CD4-positive, alpha-beta T cell treated with Interleukin-15 for 4 hours (primary cell): ENCODE measurements at regions not wholly inside any gene's neighbourhood (a gene's known extent, or its start where the extent isn't known, plus 50 kb on each side); places are given as distances from the start of the nearest gene placed in this dataset.

ENCODE experiments used
- DNase-seq: peaks from one replicate; pipeline ENCODE4 v3.0.0-alpha.2; 2020; ENCODE audit warnings: low spot score

GRCh38 chr12:111196532-111196931 is 172.4 kb downstream of the PHETA1 start:
- DNase-seq = no peak

DNA sequence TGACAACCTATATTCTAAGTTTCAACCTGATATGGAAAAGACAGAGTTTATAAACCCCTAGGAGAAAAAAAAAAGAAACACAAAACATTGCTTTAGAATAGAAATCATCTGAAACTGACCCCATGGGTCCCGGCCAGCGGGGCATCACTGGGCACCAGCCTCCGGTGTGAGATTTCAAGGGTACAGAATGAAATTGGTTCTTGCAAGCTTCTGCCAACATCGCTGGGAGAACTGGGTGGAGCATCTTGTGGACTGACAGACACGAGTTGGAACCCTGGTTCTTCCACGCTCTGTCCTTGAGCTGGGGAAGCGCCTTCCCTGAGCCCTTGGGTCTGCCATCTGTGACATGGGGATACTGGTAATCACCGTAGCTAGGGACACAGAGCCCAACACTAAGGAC is 173.6 kb downstream of the PHETA1 start:
- DNase-seq = no peak

DNA sequence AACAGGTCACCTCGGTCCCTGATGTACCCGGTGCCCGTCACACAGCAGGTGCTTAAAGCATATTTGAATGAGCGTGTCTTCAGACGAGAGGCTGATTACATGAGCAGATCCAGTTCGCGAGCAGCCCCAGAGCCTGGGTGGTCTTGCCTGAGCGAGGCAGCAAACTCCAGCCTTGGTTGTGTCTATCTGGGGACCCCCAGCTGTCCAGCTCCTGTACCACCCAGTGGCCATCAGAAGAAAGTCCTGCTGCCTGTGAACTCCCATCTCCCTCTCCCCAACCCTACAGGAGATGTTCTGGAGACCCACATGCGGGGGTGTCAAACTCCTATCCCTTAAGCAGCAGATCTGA is 174.2 kb downstream of the PHETA1 start:
- no peak for DNase-seq

- DNase-seq = no peak
Observed at GRCh38 chr12:111193977-111194702, 174.8 kb downstream of the PHETA1 start.

- DNase-seq = no peak
Observed at GRCh38 chr12:111193496-111193895, 175.4 kb downstream of the PHETA1 start.

GRCh38 chr12:111193067-111193466 is 175.8 kb downstream of the PHETA1 start:
- no peak for DNase-seq

DNA sequence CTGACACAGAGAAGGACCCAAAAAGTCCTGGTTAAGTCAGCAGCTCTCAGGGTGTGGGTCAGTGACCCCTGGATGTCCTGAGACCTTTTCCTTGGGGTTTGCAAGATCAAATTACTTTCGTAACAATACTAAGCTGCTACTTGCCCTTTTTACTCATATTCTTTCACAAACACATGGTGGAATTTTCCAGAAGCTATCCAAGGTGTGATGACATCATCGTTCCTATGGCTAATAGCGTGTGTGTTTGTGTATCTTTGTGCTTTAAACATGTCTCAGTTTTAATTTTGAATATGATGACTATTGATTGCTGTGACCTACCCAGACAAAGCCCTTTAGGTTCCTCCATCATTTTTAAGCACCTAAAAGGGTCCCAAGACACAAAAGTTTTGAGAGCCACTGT is 176.2 kb downstream of the PHETA1 start:
- no peak for DNase-seq

GRCh38 chr12:111190741-111191526 is 178.0 kb downstream of the PHETA1 start:
- no peak for DNase-seq

GRCh38 chr12:111189792-111190191 is 179.1 kb downstream of the PHETA1 start:
- DNase-seq = no peak

DNA sequence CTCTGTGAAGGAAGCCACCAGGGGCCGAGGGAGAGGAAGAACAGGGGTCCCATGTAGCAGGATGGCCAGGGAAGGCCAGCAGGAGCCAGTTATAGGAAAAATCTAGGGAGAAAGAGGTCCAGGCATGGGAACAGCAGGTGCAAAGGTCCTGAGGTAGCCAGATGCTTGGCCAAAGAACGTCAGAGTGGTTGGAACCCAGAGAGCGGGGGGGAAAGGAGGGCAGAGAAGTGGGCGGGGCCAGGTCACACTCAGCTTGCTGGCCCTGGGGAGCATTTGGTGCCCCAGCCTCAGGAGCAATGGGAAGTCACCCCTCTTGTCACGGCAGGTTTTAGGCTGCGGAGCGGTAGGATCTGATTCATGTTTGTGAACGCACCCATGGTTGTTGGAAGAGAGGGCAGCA is 180.5 kb downstream of the PHETA1 start:
- no peak for DNase-seq

GRCh38 chr12:111186347-111186746 is 182.5 kb downstream of the PHETA1 start:
- DNase-seq = no peak

DNA sequence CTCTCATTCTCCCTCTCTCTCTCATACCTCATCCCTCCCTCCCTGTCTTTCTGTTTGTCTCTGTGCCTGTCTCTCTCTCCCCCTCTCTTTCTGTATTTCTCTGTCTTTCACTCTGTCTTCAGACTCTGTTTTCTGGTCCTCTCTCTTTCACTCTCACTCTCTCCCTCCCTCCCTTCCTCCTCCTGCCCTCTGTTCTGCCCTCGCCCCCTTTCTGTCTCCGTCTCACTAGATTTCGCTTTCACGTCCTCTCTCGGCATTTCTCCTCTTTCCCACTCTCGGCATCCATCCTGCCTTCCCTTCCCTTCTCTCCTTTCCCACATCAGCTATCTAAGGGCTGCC is 183.0 kb downstream of the PHETA1 start:
- DNase-seq = no peak

- DNase-seq = no peak
Observed at GRCh38 chr12:111185206-111185888, 183.5 kb downstream of the PHETA1 start.

DNA sequence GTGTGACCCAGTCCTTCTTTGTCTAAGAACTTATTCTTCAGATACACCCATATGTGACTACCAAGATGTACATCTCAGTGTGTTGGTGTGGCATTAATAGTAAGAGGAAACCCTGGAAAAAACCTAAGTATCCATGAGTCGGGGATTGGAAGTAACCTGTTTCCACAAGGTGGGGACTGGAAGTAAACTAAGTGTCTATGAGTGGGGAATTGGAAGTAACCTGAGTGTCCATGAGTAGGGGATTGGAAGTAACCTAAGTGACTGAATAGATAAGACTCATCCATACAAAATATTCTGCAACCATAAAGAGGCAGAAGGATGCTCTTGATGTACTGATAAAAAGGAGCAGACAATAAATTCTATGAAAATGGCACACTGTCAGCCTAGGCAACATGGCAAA is 184.7 kb downstream of the PHETA1 start:
- no peak for DNase-seq

DNA sequence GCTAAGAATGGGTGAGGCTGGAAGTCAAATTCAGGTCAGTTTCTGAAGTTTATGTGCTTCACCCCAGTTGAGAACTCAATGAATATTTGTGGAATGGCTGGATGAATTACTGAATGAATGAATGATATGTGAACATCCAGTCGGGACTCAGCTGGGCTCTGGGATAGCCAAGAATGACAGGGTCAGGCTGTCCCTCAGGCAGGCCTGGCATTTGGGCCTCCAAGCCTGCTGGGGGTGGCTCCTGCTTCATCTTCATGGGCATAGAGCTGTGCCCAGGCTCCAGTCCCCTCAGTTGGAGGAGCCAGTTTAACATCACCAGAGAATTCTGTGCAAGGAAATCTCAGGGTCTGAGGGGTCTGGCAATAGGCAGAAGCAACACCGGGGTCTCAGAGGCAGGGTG is 185.8 kb downstream of the PHETA1 start:
- no peak for DNase-seq

GRCh38 chr12:111182382-111182781 is 186.5 kb downstream of the PHETA1 start:
- DNase-seq = no peak

GRCh38 chr12:111181143-111181726 is 187.7 kb downstream of the PHETA1 start:
- DNase-seq = no peak

DNA sequence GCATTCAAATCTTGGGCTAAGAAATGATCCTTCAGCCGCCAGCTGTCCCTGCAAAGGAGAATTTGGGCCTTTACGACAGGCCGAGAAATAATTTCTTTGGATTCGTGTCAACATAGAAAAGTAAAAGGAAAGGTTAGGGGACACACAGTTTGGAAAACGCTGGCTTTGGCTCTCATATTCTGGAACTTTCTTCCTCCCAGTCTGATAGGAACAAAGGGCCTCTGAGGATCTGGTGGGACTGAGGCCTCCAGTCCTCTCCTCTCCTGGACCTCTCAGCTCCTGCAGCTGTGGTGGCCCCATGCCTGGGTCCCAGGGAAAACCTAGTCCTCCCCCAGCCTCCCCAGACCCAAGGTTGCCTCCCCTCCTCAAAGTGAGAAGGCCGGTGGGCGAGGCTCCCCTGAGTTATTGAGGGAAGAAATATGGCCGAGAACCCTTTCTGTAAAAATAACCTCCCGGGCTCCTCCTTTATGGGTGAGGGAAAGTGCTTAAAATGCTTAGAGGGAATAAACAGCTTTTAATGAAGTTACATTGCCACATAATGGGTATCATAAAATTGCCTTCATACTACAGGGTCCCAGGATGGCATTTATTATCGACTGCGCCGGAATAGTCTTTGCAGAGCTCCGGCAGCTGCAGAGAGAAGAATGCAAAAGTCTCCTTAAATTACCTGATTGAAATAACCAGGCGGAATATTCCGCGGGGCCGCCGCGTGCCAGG is 188.3 kb downstream of the PHETA1 start:
- DNase-seq = no peak

- no peak for DNase-seq
Observed at GRCh38 chr12:111178181-111179081, 190.5 kb downstream of the PHETA1 start.

DNA sequence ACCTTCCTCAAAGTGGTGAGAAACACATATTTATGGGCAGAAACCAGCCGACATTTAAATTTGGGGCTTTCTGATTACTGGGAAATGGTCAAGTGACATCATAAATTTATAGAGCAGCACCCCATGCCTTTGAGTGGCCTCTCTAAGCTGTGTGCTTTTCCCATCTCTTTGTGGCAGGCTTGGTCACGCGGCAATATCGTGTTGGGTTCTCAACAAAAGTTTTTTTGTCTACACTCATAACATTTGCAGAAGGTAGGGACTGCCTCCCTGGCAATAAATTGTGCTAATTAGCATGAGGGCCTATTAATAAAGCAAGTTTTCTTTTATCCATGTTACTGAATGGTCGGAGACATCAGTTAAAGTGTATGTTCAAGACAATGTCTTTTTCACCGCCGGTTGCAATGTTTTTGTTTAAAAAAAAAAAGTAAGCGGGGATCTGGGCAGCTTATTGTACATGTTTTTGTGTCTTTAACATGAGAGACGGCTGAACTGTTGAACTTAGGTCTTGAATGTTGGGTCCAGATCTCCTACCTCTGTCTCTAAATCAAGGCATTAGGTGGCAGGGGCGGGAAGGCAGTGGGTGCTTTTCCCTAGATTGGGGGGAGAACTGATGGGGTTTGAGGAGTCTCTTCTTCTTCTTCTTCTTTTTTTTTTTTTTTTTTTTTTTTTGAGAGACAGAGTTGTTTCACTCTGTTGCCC is 193.3 kb downstream of the PHETA1 start:
- DNase-seq = no peak

DNA sequence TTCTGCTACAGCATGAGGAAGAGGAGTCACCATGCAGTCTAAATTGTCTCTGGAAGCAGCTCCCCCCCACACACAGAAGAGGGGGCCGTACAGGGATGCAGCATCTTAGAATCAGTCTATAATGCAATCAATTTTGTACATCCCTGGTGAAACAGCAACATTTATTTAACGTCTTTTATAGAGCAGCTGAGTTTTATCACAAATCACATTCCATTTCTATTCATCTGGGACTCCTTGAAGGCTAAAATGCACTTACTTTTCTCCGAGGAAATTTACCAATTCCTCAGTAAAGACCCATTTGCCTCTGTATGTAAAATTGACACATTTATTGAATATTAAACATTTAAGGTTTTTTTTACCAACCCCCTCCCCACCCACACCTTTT is 193.9 kb downstream of the PHETA1 start:
- no peak for DNase-seq
